Mucosa of gallbladder (tissue), 1 donor: ENCODE measurements at regions not wholly inside any gene's neighbourhood (a gene's known extent, or its start where the extent isn't known, plus 50 kb on each side); places are given as distances from the start of the nearest gene placed in this dataset.
"Not testable (repeated sequence)": the region's sequence is repeated elsewhere in the genome, so short reads cannot be mapped to it uniquely, and the experiment has no call there.

Source experiments
- DNase-seq: peaks from one replicate; pipeline ENCODE4 v3.0.0-alpha.2; 2020; ENCODE audit warnings: low spot score
- donor health status: DM: no; HTN: no; CAD: no.

GRCh38 chr12:116360579-116361413 is 83.3 kb upstream of the MED13L start:
- no peak for DNase-seq

DNA sequence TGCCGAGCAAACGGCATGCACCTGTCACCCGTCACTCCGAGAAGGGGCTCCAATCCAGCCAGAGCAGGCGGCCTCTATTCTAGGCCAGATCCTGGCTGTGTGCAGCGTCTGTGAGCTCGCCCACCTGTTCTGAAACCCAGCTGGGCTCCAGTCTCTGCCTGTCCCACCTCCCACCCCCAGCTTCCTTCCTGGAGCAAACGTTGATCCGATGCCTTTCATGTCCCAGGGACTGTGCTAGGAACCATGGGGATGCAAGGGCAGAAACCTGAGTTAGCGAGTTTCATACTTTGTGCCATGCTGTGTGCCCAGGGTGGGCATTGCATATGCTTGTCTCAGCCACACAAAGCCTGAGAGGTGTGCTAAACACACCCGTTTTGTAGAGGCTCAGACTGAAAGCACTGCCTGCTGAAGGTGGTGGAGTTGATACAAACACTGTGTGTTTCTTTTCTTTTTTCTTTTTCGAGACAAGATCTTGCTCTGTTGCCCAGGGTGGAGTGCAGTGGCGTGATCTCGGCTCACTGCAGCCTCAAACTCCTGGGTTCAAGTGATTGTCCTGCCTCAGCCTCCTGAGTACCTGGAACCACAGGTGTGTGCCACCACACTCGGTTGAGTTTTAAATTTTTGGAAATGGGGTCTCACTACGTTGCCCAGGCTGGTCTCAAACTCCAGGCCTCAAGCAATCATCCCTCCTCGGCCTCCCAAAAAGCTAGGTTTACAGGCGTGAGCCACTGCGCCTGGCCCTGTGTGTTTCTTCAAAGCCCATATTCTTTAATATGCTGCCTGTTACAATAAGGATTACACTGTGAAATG is 84.1 kb upstream of the MED13L start:
- no peak for DNase-seq

DNA sequence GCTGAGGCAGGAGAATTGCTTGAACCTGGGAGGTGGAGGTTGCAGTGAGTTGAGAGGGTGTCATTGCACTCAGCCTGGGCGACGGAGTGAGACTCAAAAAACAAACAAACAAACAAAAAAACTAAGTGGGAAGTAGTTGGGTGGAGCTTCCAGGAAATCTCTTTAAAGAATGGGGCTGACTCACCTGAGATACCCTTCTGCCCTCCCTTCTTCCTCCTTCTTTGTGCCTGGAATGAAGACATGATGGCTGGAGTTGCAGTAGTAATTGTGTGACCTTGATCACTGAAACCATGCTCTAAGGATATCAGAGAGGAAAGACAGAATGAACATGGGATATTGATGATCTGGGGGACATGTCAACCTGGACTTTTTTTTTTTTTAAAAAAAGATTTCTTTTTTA is 87.6 kb upstream of the MED13L start:
- DNase-seq: no peak

GRCh38 chr12:116365606-116366455 is 88.3 kb upstream of the MED13L start:
- no peak for DNase-seq

- DNase-seq: peak; percentile 41
These were observed 88.9 kb upstream of the MED13L start for GRCh38 chr12:116366456-116366776.

- no peak for DNase-seq
These were observed 89.3 kb upstream of the MED13L start for GRCh38 chr12:116366824-116367223.

- DNase-seq: peak; percentile 68
These were observed 91.0 kb upstream of the MED13L start for GRCh38 chr12:116368196-116369194.

DNA sequence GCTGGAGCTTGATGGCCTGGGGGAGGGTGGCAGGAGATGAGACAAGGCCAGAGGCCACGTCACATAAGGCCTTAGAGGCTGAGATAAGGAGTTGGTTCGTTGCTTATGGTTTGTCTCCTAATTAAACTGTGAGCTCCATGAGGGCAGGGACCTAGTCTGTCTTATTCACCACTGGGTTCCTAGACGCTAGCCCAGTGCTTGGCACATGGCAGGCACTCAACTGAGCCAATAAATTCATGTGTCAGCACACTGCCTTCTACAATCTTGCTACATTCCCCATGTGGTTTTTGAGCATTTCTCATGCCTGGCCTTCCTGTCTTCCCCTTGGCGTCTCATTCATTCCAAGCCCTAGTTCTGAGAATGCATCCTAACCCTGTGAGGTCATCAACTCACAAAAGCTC is 92.5 kb upstream of the MED13L start:
- no peak for DNase-seq

DNA sequence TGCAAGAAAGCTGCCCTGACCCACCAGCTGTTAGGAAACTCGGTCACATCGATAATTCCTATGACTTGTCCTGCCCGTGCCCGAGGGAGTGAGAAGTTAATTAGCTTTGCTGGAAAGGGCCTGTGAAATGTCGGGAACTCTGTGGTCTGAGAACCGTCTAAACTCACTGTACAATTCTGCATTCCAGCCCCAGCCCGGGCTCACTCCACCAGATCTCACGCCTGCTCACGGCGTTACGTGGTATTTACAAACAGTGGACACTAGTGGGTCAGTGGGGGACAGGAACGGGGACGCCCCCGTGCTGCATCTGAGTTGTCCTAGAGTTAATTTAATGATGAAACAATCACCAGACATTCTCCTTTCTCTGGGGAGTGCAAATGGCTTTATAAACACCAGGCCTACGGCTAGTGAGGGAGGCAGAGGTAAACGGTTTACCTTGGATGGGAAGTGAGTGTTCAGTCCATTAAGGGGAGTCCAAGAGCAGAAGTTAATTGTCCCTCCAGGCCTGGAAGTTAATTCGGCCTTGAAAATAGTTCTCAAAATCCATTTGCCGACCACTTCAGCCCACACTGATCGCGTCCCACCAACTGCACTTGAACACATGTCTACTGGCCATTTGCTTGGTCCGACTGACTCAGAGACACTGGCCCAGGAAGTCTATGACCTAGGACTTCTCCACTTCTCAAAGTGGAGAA is 93.5 kb upstream of the MED13L start:
- no peak for DNase-seq

DNA sequence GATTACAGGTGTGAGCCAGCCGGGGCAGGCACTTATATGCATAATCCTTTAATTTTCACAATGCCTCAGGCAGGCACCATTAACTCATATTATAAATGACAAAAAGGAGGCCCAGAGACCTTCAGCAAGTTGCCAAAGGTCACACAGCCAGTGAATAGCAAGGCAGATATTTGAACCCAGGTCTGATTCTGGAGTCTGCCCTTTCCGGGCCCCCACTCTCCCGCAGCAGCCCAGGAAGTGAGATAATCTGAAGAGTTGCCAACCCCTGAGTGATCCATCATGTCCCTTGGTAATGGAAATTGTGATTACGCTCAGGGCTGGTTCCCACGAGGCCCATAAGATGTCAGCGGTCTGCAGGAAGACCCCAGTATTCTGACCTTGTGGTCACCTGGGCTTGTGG is 95.3 kb upstream of the MED13L start:
- no peak for DNase-seq

DNA sequence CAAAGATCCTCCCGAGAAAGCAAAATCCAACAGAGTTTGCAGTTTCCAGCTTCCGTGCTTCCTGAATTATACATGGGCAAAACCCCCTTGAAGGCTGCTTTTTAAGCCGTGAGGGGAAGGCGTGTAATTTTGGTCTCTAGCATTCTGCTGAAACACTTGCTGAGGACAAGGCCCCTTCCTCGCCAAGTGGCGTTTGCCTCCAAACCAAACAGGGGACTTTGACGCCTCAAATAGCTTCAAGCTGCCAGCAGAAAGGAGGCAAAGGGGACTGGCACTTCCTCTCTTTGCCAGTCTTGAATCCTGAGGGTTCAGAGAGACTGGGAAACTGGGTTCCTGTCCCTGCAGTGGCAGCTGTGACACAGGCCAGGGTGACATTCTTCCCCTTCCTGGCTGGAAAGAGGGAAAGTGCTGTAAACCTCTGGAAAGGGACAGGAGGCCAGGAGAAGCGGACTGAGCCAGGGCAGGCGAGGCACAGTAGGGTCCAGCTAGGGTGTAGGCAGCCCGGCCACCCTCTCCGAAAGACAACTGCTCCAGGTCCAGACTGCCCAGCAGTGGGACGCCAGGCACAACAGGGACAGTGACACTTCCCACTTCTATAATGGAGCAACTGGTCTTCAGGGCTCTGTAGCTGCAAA is 96.2 kb upstream of the MED13L start:
- DNase-seq: no peak

DNA sequence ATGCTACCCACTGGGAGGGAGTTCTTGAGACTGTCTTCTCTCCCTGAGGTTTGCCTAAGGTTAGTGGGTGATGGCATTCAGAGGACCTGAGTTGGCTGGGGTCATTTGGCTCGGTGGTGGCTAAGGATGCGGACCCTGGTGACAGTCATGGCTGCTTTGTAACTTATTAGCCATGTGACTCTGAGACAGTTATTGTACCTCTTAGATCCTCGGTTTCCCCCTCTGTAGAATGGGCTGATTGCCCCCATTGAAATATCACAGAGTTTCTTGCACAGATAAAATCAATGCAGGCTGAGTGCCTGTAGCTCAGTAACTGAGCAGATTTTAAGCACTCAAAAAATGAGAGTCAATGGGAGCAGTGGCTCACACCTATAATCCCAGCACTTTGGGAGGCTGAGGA is 96.7 kb upstream of the MED13L start:
- no peak for DNase-seq

DNA sequence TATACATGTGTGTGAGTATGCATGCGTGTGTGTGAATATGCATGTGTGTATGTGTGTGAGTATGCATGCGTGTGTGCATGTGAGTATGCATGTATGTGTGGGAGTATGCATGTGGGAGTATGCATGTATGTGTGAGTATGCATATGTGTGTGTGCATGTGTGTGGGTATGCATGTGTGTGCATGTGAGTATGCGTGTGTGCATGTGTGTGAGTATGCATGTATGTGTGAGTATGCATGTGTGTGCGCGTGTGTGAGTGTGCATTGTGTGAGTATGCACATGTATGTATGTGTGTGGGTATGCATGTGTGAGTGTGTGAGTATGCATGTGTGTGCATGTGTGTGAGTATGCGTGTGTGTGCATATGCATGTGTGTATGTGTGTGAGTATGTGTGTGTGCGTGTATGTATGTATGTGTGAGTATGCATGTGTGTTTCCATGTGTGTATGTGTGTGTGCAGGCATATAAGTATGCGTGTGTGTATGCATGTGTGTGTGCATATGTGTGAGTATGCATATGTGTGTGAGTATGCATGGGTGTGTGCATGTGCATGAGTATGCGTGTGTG is 97.9 kb upstream of the MED13L start:
- no peak for DNase-seq

DNA sequence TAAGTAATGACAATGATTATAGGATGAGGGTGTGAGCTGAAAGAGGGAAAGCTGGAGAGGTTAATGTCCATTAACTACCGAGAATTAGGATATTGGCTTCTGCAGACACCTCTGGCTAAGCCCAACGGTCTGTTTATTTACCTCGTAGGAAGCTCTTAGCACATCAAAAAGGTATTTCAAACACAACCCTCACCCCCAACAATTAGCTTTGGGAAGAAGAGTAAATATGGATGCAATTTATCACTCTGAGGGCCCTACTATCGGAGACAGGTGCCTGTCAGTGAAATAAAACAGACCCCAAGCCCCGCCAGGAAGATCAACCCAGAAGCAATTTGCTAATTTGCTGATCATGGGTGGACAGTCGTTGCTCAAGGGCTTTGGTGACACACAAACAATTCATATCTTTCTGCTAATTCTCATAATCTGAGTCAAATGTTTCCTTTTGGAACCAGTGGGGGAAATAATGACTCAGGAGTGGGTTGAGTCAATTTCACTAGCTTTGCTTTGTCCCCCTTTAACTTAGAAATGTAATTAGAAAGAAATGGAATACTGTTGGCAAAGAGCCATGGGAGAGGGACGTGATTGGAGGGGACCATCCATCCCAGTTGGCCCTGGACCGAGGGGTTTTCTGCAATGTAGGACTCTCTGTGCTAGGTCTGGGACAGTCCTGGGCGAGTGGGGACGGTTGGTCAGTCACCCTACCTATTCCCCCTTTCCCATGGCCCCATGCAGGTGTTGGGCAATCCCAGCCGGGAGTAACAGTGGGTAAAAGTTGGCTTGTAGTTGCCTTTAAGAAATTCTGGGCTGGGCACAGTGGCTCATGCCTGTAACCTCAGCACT is 99.1 kb upstream of the MED13L start:
- DNase-seq: no peak

- not testable (repeated sequence) for DNase-seq
These were observed 99.7 kb upstream of the MED13L start for GRCh38 chr12:116377194-116377571.

DNA sequence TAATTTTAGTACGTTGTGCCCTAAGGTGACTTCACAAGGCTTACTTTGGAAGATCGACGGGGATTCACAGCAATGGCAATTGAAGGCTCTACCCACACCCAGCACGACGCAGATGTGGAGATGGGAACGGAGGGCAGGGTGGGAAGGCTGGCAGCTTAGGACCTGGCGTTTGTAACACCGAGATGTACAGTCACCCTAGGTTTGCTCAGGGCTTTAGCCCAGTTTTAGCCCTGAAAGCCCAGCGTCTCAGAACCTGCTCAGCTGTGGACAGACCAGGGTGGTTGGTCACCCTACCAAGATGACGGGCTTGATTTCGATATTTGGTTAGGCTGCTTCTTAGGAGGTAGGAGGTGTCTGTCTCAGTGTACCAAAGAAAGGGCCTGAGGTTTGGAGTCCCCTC is 100.5 kb upstream of the MED13L start:
- DNase-seq: no peak

GRCh38 chr12:116380108-116380507 is 102.6 kb upstream of the MED13L start:
- no peak for DNase-seq

GRCh38 chr12:116380740-116381139 is 103.2 kb upstream of the MED13L start:
- not testable (repeated sequence) for DNase-seq
